Ovary (tissue), 3 donors: ENCODE measurements at regions not wholly inside any gene's neighbourhood (a gene's known extent, or its start where the extent isn't known, plus 50 kb on each side); places are given as distances from the start of the nearest gene placed in this dataset.

Source experiments
- CTCF ChIP-seq, 3 donors: fragments of 450-650 bp in 2 of 3; fragments of 200-600 bp in 1 of 3; IDR thresholded peaks; one replicate each; pipeline versions ENCODE4 v1.5.1 to v1.8.0; 2016 to 2022; ENCODE audit warnings: antibody characterized with exemption in 3 of 3, mild to moderate bottlenecking in 1 of 3
- POLR2A ChIP-seq: fragments of 450-650 bp; IDR thresholded peaks from one replicate; pipeline ENCODE4 v1.6.1; 2017; ENCODE audit warnings: antibody characterized with exemption, mild to moderate bottlenecking, moderate library complexity
- donor health status: DM: no; HTN: no; CAD: no.

- TF ChIP-seq CTCF (IDR thresholded peaks at IDR 0.05) = no peak
- no peak for TF ChIP-seq POLR2A
Observed at GRCh38 chr12:18192119-18192518, 69.2 kb upstream of the PIK3C2G start.
